ENCODE measurements at regions not wholly inside any gene's neighbourhood (a gene's known extent, or its start where the extent isn't known, plus 50 kb on each side); places are given as distances from the start of the nearest gene placed in this dataset.

GRCh38 chr10:130491011-130491692 lies 355.0 kb downstream of the GLRX3 start:
- no peak for TF ChIP-seq CTCF (IDR thresholded peaks at IDR 0.05; ENCODE audit: insufficient read depth, low read length, poor library complexity, severe bottlenecking)
- H3K36me3 ChIP-seq (ENCODE audit: control insufficient read depth, insufficient read depth, low read length), result no peaks in the 10 kb centered on the region
- no peak for DNase-seq (ENCODE audit: extremely low read depth, insufficient read length)

GRCh38 chr10:130491693-130492050 lies 355.5 kb downstream of the GLRX3 start:
- no peak for TF ChIP-seq CTCF (IDR thresholded peaks at IDR 0.05; ENCODE audit: insufficient read depth, low read length, poor library complexity, severe bottlenecking)
- Histone ChIP-seq H3K27me3 (replicated peaks; ENCODE audit: control insufficient read depth, insufficient read depth, low read length) (no peaks in the 10 kb centered on the region), H3K36me3 (ENCODE audit: control insufficient read depth, insufficient read depth, low read length) (no peaks in the 10 kb centered on the region), H3K4me3 (replicated peaks; ENCODE audit: low read depth, low read length) (no peak overlapping the region)
- no peak for DNase-seq (ENCODE audit: extremely low read depth, insufficient read length)

More at GRCh38 chr10:130491011-130491692, 355.0 kb downstream of the GLRX3 start:
- Histone ChIP-seq H3K4me3 (replicated peaks; ENCODE audit: low read depth, low read length) (no peak overlapping the region), H3K27me3 (replicated peaks; ENCODE audit: control insufficient read depth, insufficient read depth, low read length) (no peaks in the 10 kb centered on the region)

GRCh38 chr10:130492266-130492934 lies 356.2 kb downstream of the GLRX3 start:
- no peaks in the 10 kb centered on the region for H3K36me3 ChIP-seq (ENCODE audit: control insufficient read depth, insufficient read depth, low read length)
- no peak for DNase-seq (ENCODE audit: extremely low read depth, insufficient read length)
- no peak for TF ChIP-seq CTCF (IDR thresholded peaks at IDR 0.05; ENCODE audit: insufficient read depth, low read length, poor library complexity, severe bottlenecking)
- H3K27me3 ChIP-seq (replicated peaks; ENCODE audit: control insufficient read depth, insufficient read depth, low read length), result no peaks in the 10 kb centered on the region
- no peak overlapping the region for H3K4me3 ChIP-seq (replicated peaks; ENCODE audit: low read depth, low read length)

GRCh38 chr10:130493021-130493420 lies 356.8 kb downstream of the GLRX3 start:
- DNase-seq (ENCODE audit: extremely low read depth, insufficient read length), result no peak
- no peak for TF ChIP-seq CTCF (IDR thresholded peaks at IDR 0.05; ENCODE audit: insufficient read depth, low read length, poor library complexity, severe bottlenecking)
- Histone ChIP-seq H3K36me3 (ENCODE audit: control insufficient read depth, insufficient read depth, low read length) (no peaks in the 10 kb centered on the region), H3K4me3 (replicated peaks; ENCODE audit: low read depth, low read length) (no peak overlapping the region), H3K27me3 (replicated peaks; ENCODE audit: control insufficient read depth, insufficient read depth, low read length) (no peaks in the 10 kb centered on the region)

- no peak for TF ChIP-seq CTCF (IDR thresholded peaks at IDR 0.05; ENCODE audit: insufficient read depth, low read length, poor library complexity, severe bottlenecking)
- no peaks in the 10 kb centered on the region for H3K27me3 ChIP-seq (replicated peaks; ENCODE audit: control insufficient read depth, insufficient read depth, low read length)
Observed at GRCh38 chr10:130493446-130494145, 357.4 kb downstream of the GLRX3 start.

More at GRCh38 chr10:130493446-130494145, 357.4 kb downstream of the GLRX3 start:
- DNase-seq (ENCODE audit: extremely low read depth, insufficient read length), result no peak
- Histone ChIP-seq H3K36me3 (ENCODE audit: control insufficient read depth, insufficient read depth, low read length) (no peaks in the 10 kb centered on the region), H3K4me3 (replicated peaks; ENCODE audit: low read depth, low read length) (no peak overlapping the region)
